NAMALWA (cell line): ENCODE measurements at regions not wholly inside any gene's neighbourhood (a gene's known extent, or its start where the extent isn't known, plus 50 kb on each side); places are given as distances from the start of the nearest gene placed in this dataset.

ENCODE experiments used
- DNase-seq: peaks from one replicate; pipeline ENCODE4 v3.0.0-alpha.2; 2015; ENCODE audit warnings: low spot score

DNA sequence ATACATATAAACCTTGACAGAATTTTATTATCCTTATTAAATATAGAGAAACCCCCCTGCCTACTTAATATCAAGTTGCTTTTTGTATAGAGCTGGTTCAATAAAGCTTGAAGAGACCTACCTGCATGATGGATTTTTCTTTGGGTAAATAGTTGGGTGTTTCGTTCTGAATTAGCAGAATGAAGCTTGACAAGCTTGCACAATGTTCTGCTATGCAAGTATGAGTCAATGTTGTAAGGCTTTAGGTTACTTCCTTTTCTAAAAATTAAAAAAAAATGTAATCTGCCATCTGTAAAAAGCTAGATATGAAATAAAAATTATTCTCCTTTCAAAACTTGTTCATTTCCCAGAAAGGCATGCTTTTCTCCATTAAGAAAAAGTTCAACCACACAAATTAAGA lies 1662.6 kb upstream of the SEL1L start:
- DNase-seq, result no peak

- no peak for DNase-seq
Measured at GRCh38 chr14:83197271-83197670, 1663.6 kb upstream of the SEL1L start.

GRCh38 chr14:83207550-83207949 lies 1673.9 kb upstream of the SEL1L start:
- DNase-seq, result no peak

DNA sequence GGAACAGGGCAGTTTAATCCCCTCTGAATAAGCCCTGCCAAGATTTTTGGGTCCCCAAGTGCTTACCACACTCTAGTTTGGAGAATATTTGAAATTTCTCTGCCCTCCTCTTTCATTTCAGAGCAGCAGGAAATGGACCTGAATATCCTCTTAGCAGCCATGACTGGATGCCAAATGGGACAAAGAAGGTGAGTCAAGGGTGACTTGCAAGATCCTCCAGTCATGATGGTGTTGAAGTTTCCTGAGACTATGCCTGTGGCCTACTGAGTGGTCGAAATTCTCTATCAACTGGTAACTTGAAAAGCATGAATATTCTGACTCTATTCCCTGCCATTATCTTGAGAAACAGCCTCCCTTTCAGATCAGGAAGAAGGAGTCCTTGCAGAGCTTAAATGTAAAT lies 1674.7 kb upstream of the SEL1L start:
- no peak for DNase-seq

DNA sequence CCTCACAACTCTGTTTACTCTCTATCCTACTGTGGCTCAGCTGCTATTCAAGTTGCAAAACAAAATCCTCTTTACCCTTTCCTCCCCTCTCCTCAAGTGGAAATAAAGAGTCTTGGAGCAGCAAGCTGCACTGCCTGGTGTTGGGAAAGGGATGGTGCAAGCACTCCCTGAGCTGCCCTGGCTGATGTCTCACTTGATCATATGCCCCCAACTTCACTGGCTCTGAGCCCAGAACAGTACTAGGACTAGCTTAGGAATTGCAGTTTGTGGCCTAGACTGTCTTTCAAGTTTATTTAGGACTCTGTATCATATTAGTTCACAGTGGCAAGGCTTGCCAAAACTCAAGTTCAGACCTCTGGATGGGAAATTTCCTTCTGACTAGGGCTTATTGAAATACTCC lies 1683.8 kb upstream of the SEL1L start:
- no peak for DNase-seq

GRCh38 chr14:83247924-83248639 lies 1714.4 kb upstream of the SEL1L start:
- no peak for DNase-seq

GRCh38 chr14:83251402-83251801 lies 1717.7 kb upstream of the SEL1L start:
- no peak for DNase-seq

DNA sequence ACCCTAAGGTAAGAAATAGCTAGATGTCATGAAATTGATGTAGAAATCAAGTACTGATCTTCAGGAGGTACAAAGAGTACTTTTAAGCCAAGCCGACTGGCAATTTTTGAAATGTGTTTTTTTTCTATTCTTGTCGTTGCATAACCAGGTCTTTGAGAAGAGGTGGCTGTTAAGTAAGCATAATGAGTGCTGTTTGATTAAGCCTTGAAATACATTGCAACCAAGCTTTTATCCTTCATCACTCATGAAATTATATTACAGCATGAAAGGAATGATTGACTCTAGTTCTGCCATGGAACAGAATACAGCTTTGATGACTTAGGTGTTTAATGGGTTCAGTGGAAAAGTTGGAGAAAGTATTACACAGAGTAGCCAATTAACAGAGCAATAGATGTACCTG lies 1720.2 kb upstream of the SEL1L start:
- no peak for DNase-seq

DNA sequence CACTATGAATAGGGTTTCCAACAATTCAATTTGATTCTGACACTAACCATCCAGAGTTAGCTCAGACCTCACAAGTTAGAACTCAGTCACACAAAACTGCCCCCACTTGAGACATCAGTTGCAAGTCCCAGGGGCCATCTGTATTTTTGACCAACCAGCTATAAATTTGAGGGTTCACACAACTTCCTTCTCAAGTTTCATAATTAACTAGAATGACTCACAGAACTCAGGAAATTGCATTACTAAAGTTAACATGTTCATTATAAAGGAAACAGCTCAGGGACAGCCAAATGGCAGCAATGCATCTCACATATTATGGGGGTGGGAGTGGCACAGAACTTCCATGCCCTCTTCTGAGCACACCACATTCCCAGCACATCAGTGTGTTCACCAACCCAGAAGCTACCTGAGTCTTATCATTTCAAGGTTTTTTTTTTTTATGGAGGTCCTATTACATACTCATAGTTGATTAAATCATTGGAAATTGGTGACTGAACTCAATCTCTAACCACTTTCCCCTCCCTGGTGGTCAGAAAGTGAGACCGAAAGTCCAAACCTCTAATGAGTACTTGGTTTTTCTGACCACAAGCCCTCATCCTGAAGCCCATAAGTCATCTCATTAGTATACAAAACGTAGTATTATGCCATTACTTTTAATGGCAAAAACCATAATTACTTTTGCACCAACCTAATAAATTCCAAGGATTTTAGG lies 1721.5 kb upstream of the SEL1L start:
- no peak for DNase-seq

GRCh38 chr14:83255727-83256090 lies 1722.1 kb upstream of the SEL1L start:
- DNase-seq, result no peak

DNA sequence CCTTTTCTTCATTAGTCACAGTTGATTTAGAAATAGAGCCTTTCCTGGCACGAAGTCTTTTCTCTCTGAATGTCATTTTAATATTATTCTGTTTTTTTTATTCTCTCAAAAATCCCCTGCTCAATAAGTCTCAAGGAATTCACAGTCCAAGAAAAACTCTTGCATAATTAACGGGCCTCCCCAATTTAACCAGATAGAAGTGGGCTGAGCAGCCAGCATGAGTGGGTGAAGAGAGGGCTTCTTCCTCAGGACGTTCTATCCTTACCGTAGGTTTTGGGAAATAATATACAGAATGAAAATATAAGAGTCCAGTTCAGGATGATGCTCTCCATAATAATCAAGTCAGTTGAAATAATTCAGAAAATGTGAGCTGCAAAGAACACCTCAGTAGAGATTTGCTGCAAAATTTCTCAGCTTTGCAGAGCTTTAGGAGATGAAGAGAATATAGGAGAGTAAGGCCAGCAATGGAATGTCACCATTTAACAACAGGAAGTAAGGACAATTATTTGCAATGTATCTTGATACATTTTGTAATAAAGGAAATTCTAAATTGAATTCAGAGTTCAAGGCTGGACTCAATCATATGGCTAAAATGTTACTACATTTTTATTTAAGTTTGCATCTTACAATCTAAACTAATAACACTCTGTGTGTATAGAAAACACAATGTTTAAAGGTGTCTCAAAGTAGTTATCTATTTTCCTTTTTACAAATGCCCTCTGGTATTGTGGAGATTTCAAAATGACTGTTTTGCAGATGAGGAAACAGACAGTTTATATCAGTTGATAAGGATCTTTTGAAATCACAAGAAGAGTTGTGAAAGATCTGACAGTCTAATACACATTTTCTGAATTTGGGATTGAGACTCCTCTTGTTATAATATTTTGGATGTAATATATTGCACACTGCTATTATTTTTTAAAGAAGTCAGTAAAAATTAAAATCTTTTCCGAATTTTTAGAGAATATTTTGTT lies 1724.1 kb upstream of the SEL1L start:
- no peak for DNase-seq

DNA sequence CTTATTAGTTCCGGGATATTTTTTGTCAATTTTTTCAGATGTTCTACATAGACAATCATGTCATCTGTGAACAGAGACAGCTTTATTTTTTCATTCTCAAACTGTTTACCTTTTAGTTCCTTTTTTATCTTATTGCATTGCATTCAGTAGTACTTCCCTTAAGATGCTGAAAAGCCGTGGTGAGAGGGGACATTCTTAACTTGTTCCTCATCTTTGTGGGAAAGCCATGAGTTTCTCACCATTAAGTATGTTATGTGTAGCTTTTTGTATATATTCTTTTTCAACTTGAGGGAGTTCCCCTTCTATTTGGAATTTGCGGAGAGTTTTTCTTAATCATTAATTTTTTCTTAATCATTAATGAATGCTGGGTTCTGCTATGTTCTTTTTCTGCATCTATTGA lies 1727.1 kb upstream of the SEL1L start:
- DNase-seq, result no peak

GRCh38 chr14:83269583-83269982 lies 1735.9 kb upstream of the SEL1L start:
- DNase-seq, result no peak

DNA sequence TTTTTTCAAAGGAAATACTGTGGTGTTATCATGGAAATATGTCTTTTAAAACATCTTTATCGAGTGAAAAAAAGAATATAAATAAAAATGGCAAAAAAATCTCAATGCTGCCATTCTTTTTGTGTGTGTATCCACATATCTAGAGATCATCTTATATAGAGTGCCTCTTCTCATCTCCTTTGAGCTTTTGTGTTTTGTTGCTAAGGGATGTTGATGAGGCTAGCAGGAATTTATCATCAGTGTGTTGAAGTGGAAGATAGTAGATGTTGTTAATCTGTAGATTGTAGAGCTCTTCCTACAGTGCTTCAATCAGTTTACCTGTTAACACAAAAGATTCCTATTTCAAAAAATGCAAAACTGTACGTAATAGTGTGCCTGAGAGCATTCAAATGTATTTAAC lies 1738.0 kb upstream of the SEL1L start:
- DNase-seq, result no peak

DNA sequence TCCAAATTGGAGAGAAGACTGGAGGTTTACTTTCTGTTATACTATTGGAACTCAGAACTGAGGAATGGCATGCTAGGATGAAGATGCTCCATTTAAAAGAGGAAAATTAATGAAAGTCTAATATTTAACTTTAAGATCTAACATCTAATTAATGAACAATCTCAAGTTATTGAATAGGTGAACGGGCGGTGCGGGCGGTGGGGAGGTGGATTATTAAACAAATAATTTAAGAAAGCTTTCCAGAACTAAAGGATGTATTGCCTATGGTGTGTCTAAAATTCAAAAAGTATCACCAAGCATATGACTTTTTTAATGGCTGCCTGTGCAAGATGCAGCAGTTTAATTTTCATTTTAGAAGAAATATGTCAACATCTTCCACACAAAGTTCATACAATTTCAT lies 1747.1 kb upstream of the SEL1L start:
- DNase-seq, result no peak

DNA sequence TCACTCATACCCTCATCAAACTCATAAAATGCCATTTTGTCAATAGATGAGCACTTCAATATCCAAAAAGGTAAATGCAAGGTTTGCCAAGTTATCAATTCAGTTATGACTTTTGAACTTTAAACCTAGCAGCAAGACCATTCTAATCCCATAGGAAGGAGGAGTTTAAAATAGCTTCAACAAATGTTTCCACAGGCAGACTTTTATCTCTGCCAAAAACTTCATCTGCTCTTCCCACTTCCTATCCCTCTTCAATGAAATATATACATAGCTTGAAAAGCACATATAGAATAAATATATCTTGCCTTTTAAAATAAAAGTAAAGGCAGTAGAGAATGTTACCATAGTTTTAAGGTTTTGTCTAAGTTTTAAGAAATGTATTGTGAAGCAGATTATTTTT lies 1749.1 kb upstream of the SEL1L start:
- DNase-seq, result no peak

DNA sequence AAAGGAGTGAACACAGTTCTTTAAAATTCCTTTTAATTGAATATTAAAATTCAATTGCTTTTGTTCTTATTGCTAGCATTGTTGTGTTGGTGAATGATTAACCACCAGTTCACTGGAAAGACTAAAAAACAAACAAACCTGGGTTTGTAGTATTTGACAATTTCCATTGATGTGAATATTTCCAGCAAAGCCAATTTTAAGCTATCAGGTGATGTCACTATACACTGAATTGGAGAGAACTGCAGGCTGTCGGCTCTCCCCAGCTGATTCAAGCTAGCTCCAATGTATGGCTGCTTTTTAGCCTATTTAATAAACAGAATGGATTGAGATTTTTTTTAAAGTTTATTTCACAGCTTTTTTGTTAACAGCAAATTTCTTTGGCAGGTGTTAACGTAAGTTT lies 1753.6 kb upstream of the SEL1L start:
- DNase-seq, result no peak

DNA sequence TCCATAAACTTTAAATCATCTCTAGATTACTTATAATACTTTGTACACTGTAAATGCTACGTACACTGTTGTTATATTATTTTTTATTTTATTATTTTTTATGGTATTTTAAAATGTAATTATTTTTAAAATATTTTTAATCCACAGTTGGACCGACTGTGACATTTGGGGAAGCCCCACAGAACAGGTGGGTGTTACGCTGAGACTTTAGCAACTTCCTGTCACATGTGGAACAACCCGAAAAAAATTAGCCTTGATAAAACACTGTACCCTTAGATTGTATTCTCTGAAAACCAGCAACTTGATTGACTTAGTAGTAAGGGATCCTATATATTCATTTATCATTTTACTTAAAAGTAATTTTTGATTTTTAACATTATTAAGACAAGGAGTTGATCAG lies 1755.7 kb upstream of the SEL1L start:
- no peak for DNase-seq

DNA sequence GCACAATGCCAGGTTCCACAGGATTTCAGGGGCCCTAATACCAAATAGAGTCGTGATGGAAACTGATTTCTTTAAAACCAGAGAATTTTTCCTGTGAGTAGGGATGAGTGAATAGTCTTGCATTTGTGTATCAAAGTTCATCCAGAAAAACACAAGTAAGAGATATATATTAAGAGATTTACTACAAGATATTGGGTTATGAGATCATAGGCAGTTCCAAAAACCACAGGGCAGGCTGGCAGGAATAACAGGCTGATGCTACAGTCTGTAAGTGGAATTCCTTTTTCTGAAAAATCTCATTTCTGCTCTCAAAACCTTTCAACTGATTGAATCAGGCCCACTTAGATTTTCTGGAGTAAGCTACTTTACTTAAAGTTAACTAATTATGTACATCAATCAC lies 1756.2 kb upstream of the SEL1L start:
- no peak for DNase-seq

DNA sequence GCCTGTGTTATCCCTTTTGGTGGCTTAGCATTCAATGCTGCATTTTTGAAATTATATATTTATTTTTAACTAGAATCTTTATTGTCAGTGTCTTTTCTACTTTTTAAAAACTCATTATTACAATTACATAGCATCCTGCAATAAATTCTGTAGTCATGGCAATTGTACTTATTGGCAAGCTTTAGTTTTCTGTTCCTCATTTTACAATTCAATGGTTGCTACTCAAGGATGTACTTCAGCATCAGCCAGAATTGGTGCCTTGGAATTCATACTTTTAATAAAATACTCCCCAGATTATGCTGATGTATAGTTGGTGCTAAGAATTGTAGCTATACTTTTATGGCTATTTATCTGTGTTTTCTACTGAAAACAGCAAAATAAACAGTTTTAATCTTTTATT lies 1756.8 kb upstream of the SEL1L start:
- DNase-seq, result no peak

GRCh38 chr14:83291714-83292113 lies 1758.1 kb upstream of the SEL1L start:
- DNase-seq, result no peak

DNA sequence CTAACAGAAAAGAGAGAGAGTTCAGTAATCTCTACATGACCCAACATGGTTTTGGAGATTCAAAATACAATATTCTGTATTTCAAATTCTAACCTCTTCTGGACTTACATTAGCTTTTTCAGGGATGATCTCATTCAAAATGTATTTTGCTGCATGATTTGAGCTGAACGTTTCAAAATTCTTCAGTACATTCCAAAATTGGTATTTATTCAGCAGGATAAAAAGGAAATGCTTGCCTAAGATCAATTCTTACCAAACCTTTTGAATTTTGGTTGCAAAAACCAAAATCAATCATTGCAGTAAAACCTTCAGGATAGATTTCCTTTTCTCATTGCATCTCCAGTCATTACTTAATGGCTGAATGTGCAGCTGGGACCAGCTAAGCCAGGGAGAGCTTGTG lies 1761.3 kb upstream of the SEL1L start:
- DNase-seq, result no peak

DNA sequence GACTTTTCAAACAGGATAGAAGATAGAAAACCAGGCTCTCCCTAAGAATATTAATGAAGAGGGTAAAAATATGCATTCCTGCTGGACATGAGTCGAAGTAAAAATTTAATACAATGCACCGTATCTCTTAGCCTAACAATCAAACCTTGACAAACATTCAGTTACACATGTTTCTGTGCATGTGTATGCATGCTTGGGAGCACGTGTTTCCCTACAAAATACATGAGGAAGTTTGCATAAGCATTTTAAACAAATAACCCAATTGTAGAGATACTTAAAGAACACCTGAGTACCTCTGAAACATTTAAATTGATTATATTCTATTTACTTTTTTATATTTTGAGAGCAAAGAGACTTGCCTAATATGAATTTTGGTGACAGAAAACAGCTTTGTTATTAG lies 1763.7 kb upstream of the SEL1L start:
- no peak for DNase-seq
